ENCODE measurements at regions not wholly inside any gene's neighbourhood (a gene's known extent, or its start where the extent isn't known, plus 50 kb on each side); places are given as distances from the start of the nearest gene placed in this dataset.

DNA sequence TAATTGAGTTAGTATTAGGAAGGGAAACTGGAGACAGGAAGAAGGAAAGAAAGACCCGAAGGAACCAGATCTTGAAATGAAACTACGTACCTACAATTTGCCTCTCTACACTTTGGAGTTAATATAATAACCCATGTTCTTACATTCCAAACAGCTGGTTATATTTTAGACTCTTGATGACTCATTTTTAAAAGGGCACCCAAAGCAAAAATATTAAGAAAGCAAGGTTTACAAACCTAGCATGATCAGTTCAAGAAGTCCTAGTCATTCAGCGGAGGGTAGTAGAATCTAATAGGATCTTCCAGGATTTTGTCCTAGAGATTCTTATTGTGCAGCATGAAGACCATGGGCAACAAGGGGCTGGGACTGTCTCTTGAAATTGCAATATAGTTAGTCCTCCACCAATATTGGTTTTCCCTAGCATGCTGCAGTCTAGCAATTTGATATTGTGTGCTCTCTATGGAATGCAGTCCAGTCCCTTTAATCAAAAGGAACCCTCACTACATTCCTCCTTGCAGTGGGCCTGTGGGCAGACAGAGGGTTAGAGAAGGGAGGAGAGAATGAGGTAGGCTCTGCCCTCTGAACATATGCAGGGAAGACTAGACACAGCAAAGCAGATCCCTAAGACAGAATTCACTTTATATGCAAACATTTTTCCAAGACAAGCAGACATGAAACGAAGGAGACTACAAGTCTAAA, 230.3 kb downstream of the INHBA start:
- Histone ChIP-seq H3K14ac (ENCODE audit: insufficient read length) (no peak overlapping the region), H3K56ac (replicated peaks; ENCODE audit: insufficient read length, low read depth, low read length) (no peak overlapping the region), H4K91ac (replicated peaks; ENCODE audit: insufficient read length, low read length) (no peak overlapping the region), H2BK12ac (ENCODE audit: low read depth, low read length) (no peak overlapping the region), H2AFZ (ENCODE audit: low read length) (no peak overlapping the region), H2AK5ac (ENCODE audit: low read depth, low read length) (no peak overlapping the region), H3K23me2 (ENCODE audit: low read depth, low read length) (no peaks in the 10 kb centered on the region), H3K36me3 (ENCODE audit: control insufficient read depth in 2 of 4, insufficient read depth in 4 of 4, low read length in 3 of 4) (no peaks in the 10 kb centered on the region), H3K4me2 (ENCODE audit: insufficient read depth in 1 of 2, low read depth in 2 of 2, low read length in 2 of 2) (no peak overlapping the region), H3K4me1 (replicated peaks in 1 of 4; ENCODE audit: control insufficient read depth in 3 of 4, insufficient read depth in 4 of 4, low read length in 3 of 4) (peaks cover 0 to 3% (median 1%) of the 10 kb centered on the region in 4 experiments; a peak in 1 of 7 replicates), H2BK15ac (ENCODE audit: low read length) (no peak overlapping the region), H2BK120ac (replicated peaks; ENCODE audit: low read depth, low read length) (no peak overlapping the region), H3K27me3 (replicated peaks in 1 of 4; ENCODE audit: control insufficient read depth in 3 of 4, extremely low read depth in 1 of 4, insufficient read depth in 3 of 4, low read length in 3 of 4) (no peaks in the 10 kb centered on the region), H3K4me3 (ENCODE audit: extremely low read depth in 1 of 4, insufficient read depth in 2 of 4, low read depth in 3 of 4, low read length in 4 of 4) (no peak overlapping the region), H4K20me1 (replicated peaks in 1 of 2; ENCODE audit: control insufficient read depth in 1 of 2, insufficient read depth in 2 of 2, low read length in 2 of 2) (no peaks in the 10 kb centered on the region), H3K79me1 (ENCODE audit: low read depth, low read length) (no peaks in the 10 kb centered on the region), H2BK5ac (ENCODE audit: low read depth, low read length) (no peak overlapping the region), H3K27ac (ENCODE audit: low read depth, low read length) (no peak overlapping the region), H4K5ac (ENCODE audit: insufficient read length, low read depth, low read length) (no peak overlapping the region), H3K79me2 (ENCODE audit: control insufficient read depth in 1 of 2, insufficient read depth in 2 of 2, low read length in 2 of 2) (no peaks in the 10 kb centered on the region), H3K18ac (ENCODE audit: extremely low read depth, low read length) (no peak overlapping the region), H3K4ac (replicated peaks; ENCODE audit: insufficient read length, low read depth, low read length) (no peak overlapping the region), H3K9me3 (ENCODE audit: insufficient read depth in 2 of 2, low read depth in 1 of 2, low read length in 1 of 2) (no peaks in the 10 kb centered on the region), H3K23ac (ENCODE audit: insufficient read length) (no peak overlapping the region), H4K8ac (ENCODE audit: extremely low read depth, insufficient read depth, low read length) (no peak overlapping the region), H2BK20ac (ENCODE audit: low read length) (no peak overlapping the region), H3K9ac (replicated peaks in 1 of 4; ENCODE audit: extremely low read depth in 1 of 4, low read depth in 3 of 4, low read length in 3 of 4) (no peak overlapping the region)
- 90% methylated on average over 4 of the region's 4 CpGs; no CpG with 5 or more reads in 1 of the 2 experiments for WGBS, 2 experiments (ENCODE audit: extremely low coverage in 1 of 2, insufficient coverage in 1 of 2, insufficient read length in 1 of 2, insufficient replicate concordance in 2 of 2, low coverage in 1 of 2, low lambda C conversion rate in 2 of 2, missing lambda C conversion rate in 1 of 2)
- FAIRE-seq = no peak
- ChIA-PET POLR2A (ENCODE audit: partially characterized antibody) (no interaction called here), CTCF (ENCODE audit: partially characterized antibody) (no interaction called here)
- DNase-seq (ENCODE audit: low read depth in 1 of 2, low spot score in 2 of 2) = no peak
- TF ChIP-seq BACH1 (IDR thresholded peaks at IDR 0.05; ENCODE audit: low read length) (no peak), SIX5 (IDR thresholded peaks at IDR 0.05; ENCODE audit: low read depth, low read length) (no peak), TAF7 (optimal IDR thresholded peaks at IDR 0.05; ENCODE audit: borderline replicate concordance, low read depth, low read length) (no peak), RAD21 (IDR thresholded peaks at IDR 0.05 in 1 of 2, conservative IDR thresholded peaks at IDR 0.05 in 1 of 2; ENCODE audit: low read depth in 2 of 2, low read length in 2 of 2) (no peak), POLR2A (IDR thresholded peaks at IDR 0.05; ENCODE audit: control extremely low read depth in 1 of 2, low read depth in 2 of 2, low read length in 2 of 2) (no peak), SRF (IDR thresholded peaks at IDR 0.05; ENCODE audit: low read depth, low read length) (no peak), TAF1 (IDR thresholded peaks at IDR 0.05; ENCODE audit: low read depth, low read length) (no peak), NANOG (IDR thresholded peaks at IDR 0.05; ENCODE audit: insufficient read depth, low read depth, low read length, poor library complexity, severe bottlenecking) (no peak), HDAC6 (IDR thresholded peaks at IDR 0.05; ENCODE audit: low read depth, low read length) (no peak)
- TF ChIP-seq, protein P1, sequence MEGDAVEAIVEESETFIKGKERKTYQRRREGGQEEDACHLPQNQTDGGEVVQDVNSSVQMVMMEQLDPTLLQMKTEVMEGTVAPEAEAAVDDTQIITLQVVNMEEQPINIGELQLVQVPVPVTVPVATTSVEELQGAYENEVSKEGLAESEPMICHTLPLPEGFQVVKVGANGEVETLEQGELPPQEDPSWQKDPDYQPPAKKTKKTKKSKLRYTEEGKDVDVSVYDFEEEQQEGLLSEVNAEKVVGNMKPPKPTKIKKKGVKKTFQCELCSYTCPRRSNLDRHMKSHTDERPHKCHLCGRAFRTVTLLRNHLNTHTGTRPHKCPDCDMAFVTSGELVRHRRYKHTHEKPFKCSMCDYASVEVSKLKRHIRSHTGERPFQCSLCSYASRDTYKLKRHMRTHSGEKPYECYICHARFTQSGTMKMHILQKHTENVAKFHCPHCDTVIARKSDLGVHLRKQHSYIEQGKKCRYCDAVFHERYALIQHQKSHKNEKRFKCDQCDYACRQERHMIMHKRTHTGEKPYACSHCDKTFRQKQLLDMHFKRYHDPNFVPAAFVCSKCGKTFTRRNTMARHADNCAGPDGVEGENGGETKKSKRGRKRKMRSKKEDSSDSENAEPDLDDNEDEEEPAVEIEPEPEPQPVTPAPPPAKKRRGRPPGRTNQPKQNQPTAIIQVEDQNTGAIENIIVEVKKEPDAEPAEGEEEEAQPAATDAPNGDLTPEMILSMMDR (IDR thresholded peaks at IDR 0.05; ENCODE audit: control extremely low read depth in 1 of 3, insufficient read depth in 1 of 3, low read depth in 1 of 3, low read length in 3 of 3) = no peak
